Loucy (cell line): ENCODE measurements at regions not wholly inside any gene's neighbourhood (a gene's known extent, or its start where the extent isn't known, plus 50 kb on each side); places are given as distances from the start of the nearest gene placed in this dataset.

Experiments used
- H2AFZ ChIP-seq: fragments of 200-600 bp; sonication (generic); 2 replicates; pipeline ENCODE4 v1.6.0; 2016; ENCODE audit warnings: antibody characterized with exemption, mild to moderate bottlenecking, low read length, moderate library complexity
- H3F3A ChIP-seq: fragments of 200-600 bp; 2 replicates; pipeline ENCODE4 v1.6.0; 2016; ENCODE audit warnings: antibody characterized with exemption, low read depth, mild to moderate bottlenecking
- H3K27me3 ChIP-seq: fragments of 200-600 bp; sonication (generic); 2 replicates; pipeline ENCODE4 v1.6.1; 2014; ENCODE audit warnings: low read length, mild to moderate bottlenecking; ENCODE audit not compliant: insufficient read depth, poor library complexity, severe bottlenecking
- H3K36me3 ChIP-seq: fragments of 200-600 bp; sonication (generic); 2 replicates; pipeline ENCODE4 v1.6.1; 2016; ENCODE audit warnings: low read length; ENCODE audit not compliant: insufficient read depth
- H3K4me1 ChIP-seq: fragments of 200-600 bp; sonication (generic); 2 replicates; pipeline ENCODE4 v1.5.1; 2014; ENCODE audit warnings: low read length, mild to moderate bottlenecking; ENCODE audit not compliant: insufficient read depth, poor library complexity, severe bottlenecking
- H3K4me2 ChIP-seq: fragments of 200-600 bp; sonication (generic); 2 replicates; pipeline ENCODE4 v1.6.0; 2014; ENCODE audit warnings: antibody characterized with exemption, low read length, low read depth, mild to moderate bottlenecking; ENCODE audit not compliant: poor library complexity, severe bottlenecking
- H3K4me3 ChIP-seq: fragments of 200-600 bp; sonication (generic); 2 replicates; pipeline ENCODE4 v1.5.1; 2014; ENCODE audit warnings: low read length, mild to moderate bottlenecking, mixed read lengths; ENCODE audit not compliant: poor library complexity, severe bottlenecking
- H3K79me2 ChIP-seq: fragments of 200-600 bp; sonication (generic); 2 replicates; pipeline ENCODE4 v1.6.1; 2014; ENCODE audit warnings: low read length; ENCODE audit not compliant: insufficient read depth
- H3K9ac ChIP-seq: fragments of 200-600 bp; sonication (generic); 2 replicates; pipeline ENCODE4 v1.6.0; 2014; ENCODE audit warnings: mild to moderate bottlenecking, low read depth, low read length, moderate library complexity; ENCODE audit not compliant: poor library complexity, severe bottlenecking
- H3K9me2 ChIP-seq: fragments of 200-600 bp; sonication (generic); replicated peaks from 2 replicates; pipeline ENCODE4 v1.6.1; 2016; ENCODE audit warnings: low read depth, low read length, mixed read lengths
- H3K9me3 ChIP-seq: fragments of 200-600 bp; sonication (generic); 2 replicates; pipeline ENCODE4 v1.6.1; 2014; ENCODE audit warnings: mild to moderate bottlenecking, antibody characterized with exemption, low read length, low read depth; ENCODE audit not compliant: insufficient read depth
- H4K20me1 ChIP-seq: fragments of 200-600 bp; sonication (generic); 2 replicates; pipeline ENCODE4 v1.6.0; 2014; ENCODE audit warnings: antibody characterized with exemption, low read length, mild to moderate bottlenecking; ENCODE audit not compliant: insufficient read depth, poor library complexity, severe bottlenecking
- EZH2phosphoT487 ChIP-seq: fragments of 200-600 bp; IDR thresholded peaks from 2 replicates; pipeline ENCODE4 v1.6.1; 2018; ENCODE audit warnings: antibody characterized with exemption, mild to moderate bottlenecking, moderate library complexity, borderline replicate concordance
- TF ChIP-seq, protein P1 (sequence below): fragments of 200-600 bp; sonication (generic); conservative IDR thresholded peaks from 2 replicates; pipeline ENCODE4 v1.5.1; 2014; ENCODE audit warnings: mild to moderate bottlenecking, antibody characterized with exemption, low read length

DNA sequence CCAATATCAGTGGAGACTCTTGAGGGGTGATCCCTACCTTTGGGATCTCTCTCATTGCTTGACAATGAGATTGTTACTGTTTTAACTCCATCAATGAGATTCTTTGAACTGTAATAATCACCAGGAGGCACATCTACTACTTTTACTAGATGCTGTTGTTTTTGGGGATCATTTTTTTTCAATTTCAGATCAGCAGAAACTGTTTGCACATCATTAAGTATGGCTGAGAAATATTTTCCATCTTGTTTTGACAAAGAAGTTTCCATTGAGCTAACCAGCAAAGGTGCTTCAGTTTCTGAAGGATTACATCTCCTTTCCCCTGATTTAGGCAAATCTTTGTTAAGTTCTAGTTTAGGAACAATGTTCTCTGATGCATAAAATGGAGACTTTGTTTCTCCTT is 54.8 kb upstream of the SLC4A10 start:
- H3K79me2 ChIP-seq: no peaks in the 10 kb centered on the region
- H3K36me3 ChIP-seq: no peaks in the 10 kb centered on the region
- no peak overlapping the region for H3K4me3 ChIP-seq

DNA sequence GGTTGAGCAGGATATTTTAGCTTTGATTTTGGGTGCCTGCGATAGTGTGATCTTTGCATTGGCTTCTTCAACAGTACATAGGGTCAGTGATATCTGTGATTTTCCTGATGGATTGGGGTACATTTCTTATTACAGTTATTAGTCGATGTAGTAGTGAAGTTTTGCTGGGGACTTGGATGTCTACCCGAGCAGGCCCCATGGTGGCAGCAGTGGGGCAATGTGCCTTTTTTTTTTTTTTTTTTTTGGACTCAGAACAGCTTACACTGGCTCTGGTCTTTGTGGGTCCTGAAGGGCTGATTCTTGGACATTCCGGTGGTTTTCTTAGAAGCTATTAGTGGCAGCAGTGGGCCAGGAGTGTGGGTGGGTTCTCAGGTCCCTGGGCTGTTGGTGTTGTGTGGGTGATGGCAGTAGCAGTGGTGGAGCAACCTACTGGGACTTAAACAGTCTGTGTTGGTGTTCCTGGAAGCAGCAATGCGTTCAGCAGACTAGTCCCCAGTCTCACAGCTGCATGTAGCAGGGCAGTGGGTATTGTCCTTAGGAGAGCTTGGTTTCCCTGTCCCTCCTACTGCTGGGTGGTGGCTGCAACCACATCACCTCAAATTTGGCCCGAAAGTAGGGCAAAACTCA is 53.7 kb upstream of the SLC4A10 start:
- no peaks in the 10 kb centered on the region for H4K20me1 ChIP-seq
- no peak overlapping the region for H3K4me3 ChIP-seq
- no peaks in the 10 kb centered on the region for H3K4me1 ChIP-seq
- H3K4me2 ChIP-seq: no peak overlapping the region
- H3K27me3 ChIP-seq: no peaks in the 10 kb centered on the region
- no peaks in the 10 kb centered on the region for H3K36me3 ChIP-seq
- H3K9me3 ChIP-seq: no peaks in the 10 kb centered on the region
- no peak for TF ChIP-seq EZH2phosphoT487
- TF ChIP-seq, protein P1, sequence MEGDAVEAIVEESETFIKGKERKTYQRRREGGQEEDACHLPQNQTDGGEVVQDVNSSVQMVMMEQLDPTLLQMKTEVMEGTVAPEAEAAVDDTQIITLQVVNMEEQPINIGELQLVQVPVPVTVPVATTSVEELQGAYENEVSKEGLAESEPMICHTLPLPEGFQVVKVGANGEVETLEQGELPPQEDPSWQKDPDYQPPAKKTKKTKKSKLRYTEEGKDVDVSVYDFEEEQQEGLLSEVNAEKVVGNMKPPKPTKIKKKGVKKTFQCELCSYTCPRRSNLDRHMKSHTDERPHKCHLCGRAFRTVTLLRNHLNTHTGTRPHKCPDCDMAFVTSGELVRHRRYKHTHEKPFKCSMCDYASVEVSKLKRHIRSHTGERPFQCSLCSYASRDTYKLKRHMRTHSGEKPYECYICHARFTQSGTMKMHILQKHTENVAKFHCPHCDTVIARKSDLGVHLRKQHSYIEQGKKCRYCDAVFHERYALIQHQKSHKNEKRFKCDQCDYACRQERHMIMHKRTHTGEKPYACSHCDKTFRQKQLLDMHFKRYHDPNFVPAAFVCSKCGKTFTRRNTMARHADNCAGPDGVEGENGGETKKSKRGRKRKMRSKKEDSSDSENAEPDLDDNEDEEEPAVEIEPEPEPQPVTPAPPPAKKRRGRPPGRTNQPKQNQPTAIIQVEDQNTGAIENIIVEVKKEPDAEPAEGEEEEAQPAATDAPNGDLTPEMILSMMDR: peak; percentile 52
- H2AFZ ChIP-seq: no peak overlapping the region; the same call in 1 of the 2 replicates
- H3F3A ChIP-seq: no peaks in the 10 kb centered on the region
- H3K79me2 ChIP-seq: no peaks in the 10 kb centered on the region
- no peak overlapping the region for H3K9ac ChIP-seq
- no peaks in the 10 kb centered on the region for H3K9me2 ChIP-seq

More for the DNA sequence above, 54.8 kb upstream of the SLC4A10 start:
- H4K20me1 ChIP-seq: no peaks in the 10 kb centered on the region
- TF ChIP-seq, protein P1: no peak
- no peak for TF ChIP-seq EZH2phosphoT487
- no peaks in the 10 kb centered on the region for H3K27me3 ChIP-seq
- no peaks in the 10 kb centered on the region for H3K9me2 ChIP-seq
- H3K9ac ChIP-seq: no peak overlapping the region
- H2AFZ ChIP-seq: no peak overlapping the region
- H3K4me2 ChIP-seq: no peak overlapping the region
- H3K4me1 ChIP-seq: no peaks in the 10 kb centered on the region
- no peaks in the 10 kb centered on the region for H3F3A ChIP-seq
- no peaks in the 10 kb centered on the region; the same call in 1 of the 2 replicates for H3K9me3 ChIP-seq

DNA sequence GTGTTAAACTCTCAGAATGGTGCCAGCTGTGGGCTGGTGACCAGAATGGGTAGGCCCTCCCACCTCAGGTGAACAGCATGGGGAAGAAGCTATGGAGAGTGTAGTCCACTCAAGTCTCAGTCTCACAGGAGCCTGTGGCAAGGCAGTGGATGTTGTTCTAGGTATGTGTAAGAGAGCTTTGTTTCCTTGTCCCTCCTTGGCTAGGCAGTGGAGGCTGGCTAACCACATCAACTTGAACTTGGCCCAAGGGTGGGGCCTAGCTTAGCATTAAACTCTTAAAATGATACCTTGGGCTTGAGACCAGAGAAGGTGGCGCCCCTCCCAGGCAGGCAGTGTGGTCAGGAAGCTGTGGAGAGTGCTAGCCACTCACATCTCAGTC is 53.2 kb upstream of the SLC4A10 start:
- Histone ChIP-seq H3K4me3 (no peak overlapping the region), H3K36me3 (no peaks in the 10 kb centered on the region), H2AFZ (peak overlapping the region; percentile 46; the same call in 1 of the 2 replicates), H3K4me2 (no peak overlapping the region), H3K9me2 (no peaks in the 10 kb centered on the region), H4K20me1 (no peaks in the 10 kb centered on the region), H3F3A (no peaks in the 10 kb centered on the region), H3K79me2 (no peaks in the 10 kb centered on the region), H3K4me1 (no peaks in the 10 kb centered on the region), H3K9ac (no peak overlapping the region), H3K27me3 (no peaks in the 10 kb centered on the region), H3K9me3 (no peaks in the 10 kb centered on the region)
- TF ChIP-seq, protein P1: no peak
- no peak for TF ChIP-seq EZH2phosphoT487
